A549 (cell line): ENCODE measurements at regions not wholly inside any gene's neighbourhood (a gene's known extent, or its start where the extent isn't known, plus 50 kb on each side); places are given as distances from the start of the nearest gene placed in this dataset.

Experiments used
- CHD2 ChIP-seq: fragments of 150-350 bp; IDR thresholded peaks from 2 replicates; pipeline ENCODE4 v1.6.1; 2014; ENCODE audit warnings: low read length; ENCODE audit not compliant: partially characterized antibody
- CTCF ChIP-seq: fragments of >200 bp; sonication (Bioruptor Twin); formaldehyde crosslinking; IDR thresholded peaks from 3 replicates; pipeline ENCODE4 v1.5.1; 2016
- EP300 ChIP-seq, 2 experiments: fragments of >200 bp; sonication (Bioruptor Twin); formaldehyde crosslinking; IDR thresholded peaks; 2 replicates in 1 of 2; 3 replicates in 1 of 2; pipeline ENCODE4 v1.6.1; 2016 to 2017
- RAD21 ChIP-seq, 2 experiments: fragments of >200 bp in 1 of 2; sonication (Bioruptor Twin) in 1 of 2; formaldehyde crosslinking in 1 of 2; IDR thresholded peaks in 1 of 2; conservative IDR thresholded peaks in 1 of 2; 2 replicates in 1 of 2; 3 replicates in 1 of 2; pipeline ENCODE4 v1.6.1; 2012 to 2018; ENCODE audit warnings: inconsistent platforms in 1 of 2
- SREBF2 ChIP-seq: fragments of 450-650 bp; IDR thresholded peaks from 2 replicates; pipeline ENCODE4 v1.6.1; 2014; ENCODE audit warnings: mild to moderate bottlenecking, moderate library complexity
- TF ChIP-seq, protein P1 (sequence below): IDR thresholded peaks from 2 replicates; pipeline ENCODE4 v1.6.1; 2012; ENCODE audit warnings: low read depth, borderline replicate concordance
- TF ChIP-seq, protein P2 (sequence below): fragments of 450-650 bp; IDR thresholded peaks from 2 replicates; pipeline ENCODE4 v1.6.1; 2014; ENCODE audit warnings: antibody characterized with exemption

- TF ChIP-seq SREBF2 (no peak), EP300 (IDR thresholded peaks at IDR 0.05) (no peak), CTCF (no peak), CHD2 (no peak), RAD21 (conservative IDR thresholded peaks at IDR 0.05 in 1 of 2, IDR thresholded peaks at IDR 0.05 in 1 of 2) (no peak)
- TF ChIP-seq, protein P1, sequence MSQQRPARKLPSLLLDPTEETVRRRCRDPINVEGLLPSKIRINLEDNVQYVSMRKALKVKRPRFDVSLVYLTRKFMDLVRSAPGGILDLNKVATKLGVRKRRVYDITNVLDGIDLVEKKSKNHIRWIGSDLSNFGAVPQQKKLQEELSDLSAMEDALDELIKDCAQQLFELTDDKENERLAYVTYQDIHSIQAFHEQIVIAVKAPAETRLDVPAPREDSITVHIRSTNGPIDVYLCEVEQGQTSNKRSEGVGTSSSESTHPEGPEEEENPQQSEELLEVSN, result no peak
- TF ChIP-seq, protein P2, sequence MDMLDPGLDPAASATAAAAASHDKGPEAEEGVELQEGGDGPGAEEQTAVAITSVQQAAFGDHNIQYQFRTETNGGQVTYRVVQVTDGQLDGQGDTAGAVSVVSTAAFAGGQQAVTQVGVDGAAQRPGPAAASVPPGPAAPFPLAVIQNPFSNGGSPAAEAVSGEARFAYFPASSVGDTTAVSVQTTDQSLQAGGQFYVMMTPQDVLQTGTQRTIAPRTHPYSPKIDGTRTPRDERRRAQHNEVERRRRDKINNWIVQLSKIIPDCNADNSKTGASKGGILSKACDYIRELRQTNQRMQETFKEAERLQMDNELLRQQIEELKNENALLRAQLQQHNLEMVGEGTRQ, result no peak
Measured at GRCh38 chr5:53291528-53291927, 182.0 kb upstream of the MOCS2 start.
